GM18907 (cell line): ENCODE measurements at regions not wholly inside any gene's neighbourhood (a gene's known extent, or its start where the extent isn't known, plus 50 kb on each side); places are given as distances from the start of the nearest gene placed in this dataset.

Source experiments
- ATAC-seq: cut with Tn5 transposase; IDR thresholded peaks from one replicate; pipeline ENCODE4 v1.9.1; 2021; ENCODE audit warnings: mild to moderate bottlenecking, moderate library complexity; ENCODE audit not compliant: unreplicated experiment

- ATAC-seq, result peak; percentile 59
Measured at GRCh38 chr15:38671675-38672254, 107.2 kb upstream of the RASGRP1 start.

GRCh38 chr15:38672273-38672672 is 107.7 kb upstream of the RASGRP1 start:
- ATAC-seq, result no peak

GRCh38 chr15:38672814-38673670 is 108.4 kb upstream of the RASGRP1 start:
- peak; percentile 56 for ATAC-seq

- ATAC-seq, result no peak
Measured at GRCh38 chr15:38674448-38674847, 109.8 kb upstream of the RASGRP1 start.

- ATAC-seq, result no peak
Measured at GRCh38 chr15:38678281-38678680, 113.7 kb upstream of the RASGRP1 start.

- ATAC-seq, result no peak
Measured at GRCh38 chr15:38680775-38681174, 116.2 kb upstream of the RASGRP1 start.

- no peak for ATAC-seq
Measured at GRCh38 chr15:38682363-38682762, 117.7 kb upstream of the RASGRP1 start.

- peak; percentile 38 for ATAC-seq
Measured at GRCh38 chr15:38682861-38683260, 118.2 kb upstream of the RASGRP1 start.

GRCh38 chr15:38683382-38684242 is 119.0 kb upstream of the RASGRP1 start:
- ATAC-seq, result peak; percentile 86

GRCh38 chr15:38684440-38685010 is 119.9 kb upstream of the RASGRP1 start:
- no peak for ATAC-seq

GRCh38 chr15:38685686-38686339 is 121.2 kb upstream of the RASGRP1 start:
- ATAC-seq, result no peak

- ATAC-seq, result no peak
Measured at GRCh38 chr15:38687340-38687739, 122.7 kb upstream of the RASGRP1 start.

- no peak for ATAC-seq
Measured at GRCh38 chr15:38687775-38688495, 123.3 kb upstream of the RASGRP1 start.

GRCh38 chr15:38688761-38689160 is 124.1 kb upstream of the RASGRP1 start:
- no peak for ATAC-seq

- no peak for ATAC-seq
Measured at GRCh38 chr15:38689522-38689921, 124.9 kb upstream of the RASGRP1 start.

GRCh38 chr15:38690216-38690615 is 125.6 kb upstream of the RASGRP1 start:
- ATAC-seq, result no peak

GRCh38 chr15:38690719-38691332 is 126.2 kb upstream of the RASGRP1 start:
- peak; percentile 45 for ATAC-seq

GRCh38 chr15:38691377-38691776 is 126.8 kb upstream of the RASGRP1 start:
- ATAC-seq, result no peak

- no peak for ATAC-seq
Measured at GRCh38 chr15:38691965-38692788, 127.6 kb upstream of the RASGRP1 start.
